EL (cell line): ENCODE measurements at regions not wholly inside any gene's neighbourhood (a gene's known extent, or its start where the extent isn't known, plus 50 kb on each side); places are given as distances from the start of the nearest gene placed in this dataset.
"Not testable (repeated sequence)": the region's sequence is repeated elsewhere in the genome, so short reads cannot be mapped to it uniquely, and the experiment has no call there.

Experiments
- DNase-seq: peaks from one replicate; pipeline ENCODE4 v3.0.0-alpha.2; 2016

GRCh38 chr9:63804205-63804604 lies 1480.8 kb downstream of the FOXD4L5 start:
- not testable (repeated sequence) for DNase-seq

- DNase-seq: not testable (repeated sequence)
These were observed 1490.8 kb downstream of the FOXD4L5 start for GRCh38 chr9:63794081-63794685.

- DNase-seq: not testable (repeated sequence)
These were observed 1497.6 kb downstream of the FOXD4L5 start for GRCh38 chr9:63787454-63787853.

- DNase-seq: not testable (repeated sequence)
These were observed 1500.0 kb downstream of the FOXD4L5 start for GRCh38 chr9:63785059-63785458.

- DNase-seq: not testable (repeated sequence)
These were observed 1500.6 kb downstream of the FOXD4L5 start for GRCh38 chr9:63784421-63784820.

- not testable (repeated sequence) for DNase-seq
These were observed 1503.1 kb downstream of the FOXD4L5 start for GRCh38 chr9:63781817-63782439.

DNA sequence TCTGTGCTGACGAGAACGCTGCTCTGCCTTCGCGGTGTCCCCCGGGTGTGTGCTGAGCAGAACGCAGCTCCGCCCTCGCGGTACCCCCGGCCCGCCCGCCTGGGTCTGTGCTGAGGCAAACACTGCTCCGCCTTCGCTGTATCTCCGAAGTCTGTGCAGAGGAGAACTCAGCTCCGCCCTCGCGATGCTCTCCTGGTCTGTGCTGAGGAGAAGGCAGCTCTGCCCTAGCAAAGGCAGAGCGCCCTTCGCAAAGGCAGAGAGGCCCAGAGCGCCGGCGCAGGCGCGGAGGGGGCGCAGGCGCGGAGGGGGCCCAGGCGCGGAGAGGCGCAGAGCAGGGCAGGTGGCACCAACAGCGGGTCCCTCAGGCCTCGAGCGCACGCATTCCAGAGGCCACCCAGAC lies 1503.6 kb downstream of the FOXD4L5 start:
- not testable (repeated sequence) for DNase-seq

DNA sequence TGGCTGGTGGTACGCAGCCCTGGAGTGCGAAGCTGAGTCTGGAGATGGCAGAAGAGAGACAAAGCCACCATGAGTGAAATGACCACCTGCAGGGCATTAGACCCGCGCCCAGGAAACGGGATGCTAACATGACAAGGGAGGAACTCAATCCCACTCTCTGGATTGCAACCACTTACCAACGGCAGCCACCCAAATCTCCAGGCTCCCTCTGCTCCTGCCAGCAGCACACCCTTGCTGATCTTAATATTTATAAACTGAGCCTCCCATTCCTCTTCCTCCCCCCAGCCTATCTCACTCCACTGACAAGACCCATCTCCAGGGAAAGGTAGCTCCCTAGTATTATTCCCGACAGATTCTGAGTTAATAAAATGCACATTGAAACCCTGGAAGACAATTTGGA lies 1508.8 kb downstream of the FOXD4L5 start:
- not testable (repeated sequence) for DNase-seq

DNA sequence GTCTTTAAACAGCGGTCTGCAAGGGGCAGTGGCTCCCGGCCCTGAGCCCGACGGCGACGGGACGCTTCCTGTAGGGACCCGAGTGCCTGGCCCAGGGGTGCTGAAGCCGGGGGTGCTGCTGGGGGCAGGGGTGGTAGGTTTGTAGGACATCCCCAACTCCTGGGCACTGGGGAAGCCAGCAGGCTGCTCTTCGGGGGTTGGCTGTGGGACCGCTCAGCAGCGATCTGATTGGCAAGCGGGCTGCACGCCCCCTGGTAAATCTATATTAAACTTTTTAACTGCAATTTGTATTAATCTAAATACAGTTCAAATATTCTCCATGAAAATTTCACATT lies 1510.0 kb downstream of the FOXD4L5 start:
- DNase-seq: not testable (repeated sequence)

- DNase-seq: not testable (repeated sequence)
These were observed 1510.5 kb downstream of the FOXD4L5 start for GRCh38 chr9:63774369-63775091.

DNA sequence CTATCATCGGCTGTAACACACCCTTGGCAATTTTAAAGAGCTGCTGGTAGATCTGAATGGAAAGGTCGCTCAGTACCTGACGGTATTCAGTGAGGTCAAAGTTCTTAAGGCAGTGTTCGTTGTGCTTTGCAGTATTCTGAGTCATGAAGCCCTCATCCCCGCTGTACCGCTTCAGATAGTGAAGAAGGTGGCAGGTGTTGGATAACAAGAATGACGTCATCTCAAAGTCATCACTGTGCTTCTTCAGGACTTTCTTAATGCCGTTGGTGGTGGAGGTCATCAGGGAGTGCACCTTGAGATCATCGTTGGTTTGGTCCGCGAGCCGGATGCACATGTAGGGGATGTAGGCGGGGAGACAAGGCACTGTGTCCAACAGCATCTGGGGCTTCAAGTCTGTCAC lies 1522.8 kb downstream of the FOXD4L5 start:
- DNase-seq: not testable (repeated sequence)

DNA sequence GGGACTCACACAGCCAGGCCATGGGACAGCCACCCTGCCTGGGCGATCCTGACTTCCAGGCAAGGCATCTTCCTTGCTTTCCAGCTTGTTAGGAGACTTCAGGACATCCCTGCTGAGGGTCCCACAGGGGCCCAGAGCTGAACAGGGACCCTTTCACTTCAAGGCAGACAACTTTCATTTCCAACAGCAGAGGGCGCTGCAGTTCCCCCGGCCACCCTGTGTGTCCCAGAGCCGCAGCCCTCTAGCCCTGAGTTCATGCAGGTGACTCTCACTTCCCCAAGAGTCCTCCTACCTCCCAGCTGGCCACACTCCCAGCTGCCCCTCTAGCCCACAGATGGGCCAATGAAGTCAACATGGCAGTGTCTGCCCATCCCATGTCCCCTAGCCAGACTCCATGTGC lies 1556.0 kb downstream of the FOXD4L5 start:
- not testable (repeated sequence) for DNase-seq

DNA sequence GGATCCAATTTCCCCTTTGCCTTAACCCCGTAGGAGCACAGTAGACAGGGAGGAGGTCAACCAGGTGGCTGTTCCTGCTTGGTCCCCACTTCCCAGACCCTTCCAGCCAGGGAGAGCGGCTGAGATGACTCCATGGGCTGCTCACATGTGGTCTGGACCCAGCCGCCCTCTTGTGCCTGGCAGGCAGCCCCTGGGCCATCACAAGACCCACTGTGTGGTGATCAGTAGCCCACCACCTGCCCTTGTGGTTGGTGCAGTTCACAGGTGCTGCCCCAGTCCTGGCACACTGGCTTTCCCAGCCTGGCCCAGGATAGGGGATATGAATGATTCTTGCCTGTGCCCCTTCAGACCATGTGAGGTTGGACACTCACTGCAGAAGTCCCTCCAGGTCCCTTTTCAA lies 1556.7 kb downstream of the FOXD4L5 start:
- DNase-seq: no peak

DNA sequence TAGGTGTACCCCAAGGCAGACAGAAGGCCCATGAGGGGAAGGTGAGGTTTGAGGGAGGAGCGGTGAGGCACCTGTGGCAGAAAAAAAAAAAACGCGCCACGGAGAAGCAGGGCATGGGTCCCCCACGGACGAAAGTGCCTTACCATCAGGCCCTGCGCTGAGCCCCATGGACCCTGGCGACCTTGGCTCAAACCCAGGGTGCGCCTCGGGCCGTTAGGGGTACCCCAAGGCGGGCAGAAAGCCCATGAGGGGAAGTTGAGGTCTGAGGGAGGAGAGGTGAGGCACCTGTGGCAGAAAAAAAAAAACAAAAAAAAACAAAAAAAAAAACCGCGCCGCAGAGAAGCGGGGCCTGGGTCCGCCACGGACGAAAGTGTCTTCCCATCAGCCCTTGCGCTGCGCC lies 1576.7 kb downstream of the FOXD4L5 start:
- DNase-seq: not testable (repeated sequence)

- not testable (repeated sequence) for DNase-seq
These were observed 1580.6 kb downstream of the FOXD4L5 start for GRCh38 chr9:63704456-63704855.

- DNase-seq: not testable (repeated sequence)
These were observed 1581.3 kb downstream of the FOXD4L5 start for GRCh38 chr9:63703670-63704069.

- not testable (repeated sequence) for DNase-seq
These were observed 1581.8 kb downstream of the FOXD4L5 start for GRCh38 chr9:63703138-63703665.
